IMR-90 (cell line): ENCODE measurements at regions not wholly inside any gene's neighbourhood (a gene's known extent, or its start where the extent isn't known, plus 50 kb on each side); places are given as distances from the start of the nearest gene placed in this dataset.

Experiments
- CEBPB ChIP-seq: IDR thresholded peaks from 2 replicates; pipeline ENCODE4 v1.6.1; 2012; ENCODE audit warnings: low read depth, low read length, improper control_type of control experiment
- CTCF ChIP-seq: conservative IDR thresholded peaks from 2 replicates; pipeline ENCODE4 v1.5.1; 2012; ENCODE audit warnings: mild to moderate bottlenecking, low read depth, low read length, improper control_type of control experiment
- MXI1 ChIP-seq: IDR thresholded peaks from 2 replicates; pipeline ENCODE4 v1.6.1; 2012; ENCODE audit warnings: low read depth, mild to moderate bottlenecking, low read length, moderate library complexity, borderline replicate concordance

- no peak for TF ChIP-seq MXI1
- TF ChIP-seq CTCF: no peak
- TF ChIP-seq CEBPB: no peak
Measured at GRCh38 chr6:121539439-121539838, 104.0 kb downstream of the GJA1 start.
